DOHH2 (cell line): ENCODE measurements at regions not wholly inside any gene's neighbourhood (a gene's known extent, or its start where the extent isn't known, plus 50 kb on each side); places are given as distances from the start of the nearest gene placed in this dataset.

ENCODE experiments used
- H3F3A ChIP-seq: fragments of 200-600 bp; sonication (generic), shearing (Covaris generic); 2 replicates; pipeline ENCODE4 v1.6.0; 2016; ENCODE audit warnings: antibody characterized with exemption, mild to moderate bottlenecking; ENCODE audit not compliant: control insufficient read depth, insufficient read depth
- H3K27ac ChIP-seq: fragments of 200-600 bp; sonication (generic); 2 replicates; pipeline ENCODE4 v1.5.1; 2014; ENCODE audit warnings: low read depth, mild to moderate bottlenecking, low read length, moderate library complexity
- H3K27me3 ChIP-seq: fragments of 200-600 bp; sonication (generic); 2 replicates; pipeline ENCODE4 v1.6.1; 2014; ENCODE audit warnings: mild to moderate bottlenecking, low read length, mixed read lengths; ENCODE audit not compliant: control insufficient read depth
- H3K36me3 ChIP-seq: fragments of 200-600 bp; sonication (generic); 2 replicates; pipeline ENCODE4 v1.6.1; 2014; ENCODE audit warnings: mild to moderate bottlenecking, low read length, moderate library complexity, mixed read lengths; ENCODE audit not compliant: control insufficient read depth
- H3K4me1 ChIP-seq: fragments of 200-600 bp; sonication (generic); 2 replicates; pipeline ENCODE4 v1.6.1; 2014; ENCODE audit warnings: mild to moderate bottlenecking, low read length, mixed read lengths; ENCODE audit not compliant: control insufficient read depth
- H3K4me2 ChIP-seq: fragments of 200-600 bp; sonication (generic); 2 replicates; pipeline ENCODE4 v1.6.0; 2014; ENCODE audit warnings: mild to moderate bottlenecking, low read length, moderate library complexity
- H3K4me3 ChIP-seq: fragments of 200-600 bp; sonication (generic); 2 replicates; pipeline ENCODE4 v1.5.1; 2014; ENCODE audit warnings: mild to moderate bottlenecking, low read length, mixed read lengths
- H3K79me2 ChIP-seq: fragments of 200-600 bp; sonication (generic); 2 replicates; pipeline ENCODE4 v1.6.1; 2014; ENCODE audit warnings: mild to moderate bottlenecking, low read length, mixed read lengths; ENCODE audit not compliant: control insufficient read depth
- H3K9me2 ChIP-seq: fragments of 200-600 bp; sonication (generic); replicated peaks from 2 replicates; pipeline ENCODE4 v1.6.1; 2014; ENCODE audit warnings: mild to moderate bottlenecking, low read length, mixed read lengths; ENCODE audit not compliant: control insufficient read depth
- H3K9me3 ChIP-seq: fragments of 200-600 bp; sonication (generic); 2 replicates; pipeline ENCODE4 v1.6.1; 2014; ENCODE audit warnings: antibody characterized with exemption, low read length, mixed read lengths; ENCODE audit not compliant: control insufficient read depth, insufficient read depth
- H4K20me1 ChIP-seq: fragments of 200-600 bp; sonication (generic); 2 replicates; pipeline ENCODE4 v1.6.0; 2014; ENCODE audit warnings: low read depth, mild to moderate bottlenecking, antibody characterized with exemption, low read length, moderate library complexity; ENCODE audit not compliant: control insufficient read depth, insufficient read depth
- EZH2phosphoT487 ChIP-seq: fragments of 200-600 bp; sonication (generic); IDR thresholded peaks from 2 replicates; pipeline ENCODE4 v1.6.1; 2017; ENCODE audit warnings: borderline replicate concordance, mild to moderate bottlenecking, antibody characterized with exemption, low read length, moderate library complexity, mixed read lengths
- TF ChIP-seq, protein P1 (sequence below): fragments of 200-600 bp; sonication (generic); IDR thresholded peaks from one replicate; pipeline ENCODE4 v1.5.1; 2014; ENCODE audit warnings: antibody characterized with exemption, mild to moderate bottlenecking, low read depth, low read length; ENCODE audit not compliant: poor library complexity, severe bottlenecking

DNA sequence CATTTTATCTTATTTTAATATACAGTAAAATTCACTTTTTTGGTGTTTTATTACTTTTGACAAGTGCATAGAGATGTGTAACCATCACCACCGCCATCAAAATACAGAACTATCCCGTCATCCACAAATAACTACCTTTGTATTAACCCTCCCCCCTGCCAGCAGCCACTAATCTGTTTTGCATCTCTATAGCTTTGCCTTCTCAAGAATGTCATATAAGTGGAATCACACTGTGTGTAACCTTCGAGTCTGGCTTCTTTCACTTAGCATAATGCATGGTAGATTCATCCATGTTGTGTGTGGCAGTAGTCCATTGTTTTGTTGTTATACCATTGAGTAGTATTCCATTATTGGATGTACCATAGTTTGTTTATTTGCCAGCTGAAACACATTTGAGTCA is 98.8 kb downstream of the BOD1 start:
- Histone ChIP-seq H3K36me3 (no peaks in the 10 kb centered on the region), H3K27ac (no peak overlapping the region), H3K4me3 (no peak overlapping the region), H3K79me2 (no peaks in the 10 kb centered on the region), H3K9me2 (no peaks in the 10 kb centered on the region), H4K20me1 (no peaks in the 10 kb centered on the region), H3F3A (no peaks in the 10 kb centered on the region), H3K9me3 (no peaks in the 10 kb centered on the region), H3K27me3 (peaks cover under 1% of the 10 kb centered on the region; the same call in 1 of the 2 replicates), H3K4me2 (no peak overlapping the region), H3K4me1 (no peaks in the 10 kb centered on the region)
- TF ChIP-seq, protein P1, sequence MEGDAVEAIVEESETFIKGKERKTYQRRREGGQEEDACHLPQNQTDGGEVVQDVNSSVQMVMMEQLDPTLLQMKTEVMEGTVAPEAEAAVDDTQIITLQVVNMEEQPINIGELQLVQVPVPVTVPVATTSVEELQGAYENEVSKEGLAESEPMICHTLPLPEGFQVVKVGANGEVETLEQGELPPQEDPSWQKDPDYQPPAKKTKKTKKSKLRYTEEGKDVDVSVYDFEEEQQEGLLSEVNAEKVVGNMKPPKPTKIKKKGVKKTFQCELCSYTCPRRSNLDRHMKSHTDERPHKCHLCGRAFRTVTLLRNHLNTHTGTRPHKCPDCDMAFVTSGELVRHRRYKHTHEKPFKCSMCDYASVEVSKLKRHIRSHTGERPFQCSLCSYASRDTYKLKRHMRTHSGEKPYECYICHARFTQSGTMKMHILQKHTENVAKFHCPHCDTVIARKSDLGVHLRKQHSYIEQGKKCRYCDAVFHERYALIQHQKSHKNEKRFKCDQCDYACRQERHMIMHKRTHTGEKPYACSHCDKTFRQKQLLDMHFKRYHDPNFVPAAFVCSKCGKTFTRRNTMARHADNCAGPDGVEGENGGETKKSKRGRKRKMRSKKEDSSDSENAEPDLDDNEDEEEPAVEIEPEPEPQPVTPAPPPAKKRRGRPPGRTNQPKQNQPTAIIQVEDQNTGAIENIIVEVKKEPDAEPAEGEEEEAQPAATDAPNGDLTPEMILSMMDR, result no peak
- TF ChIP-seq EZH2phosphoT487, result no peak

DNA sequence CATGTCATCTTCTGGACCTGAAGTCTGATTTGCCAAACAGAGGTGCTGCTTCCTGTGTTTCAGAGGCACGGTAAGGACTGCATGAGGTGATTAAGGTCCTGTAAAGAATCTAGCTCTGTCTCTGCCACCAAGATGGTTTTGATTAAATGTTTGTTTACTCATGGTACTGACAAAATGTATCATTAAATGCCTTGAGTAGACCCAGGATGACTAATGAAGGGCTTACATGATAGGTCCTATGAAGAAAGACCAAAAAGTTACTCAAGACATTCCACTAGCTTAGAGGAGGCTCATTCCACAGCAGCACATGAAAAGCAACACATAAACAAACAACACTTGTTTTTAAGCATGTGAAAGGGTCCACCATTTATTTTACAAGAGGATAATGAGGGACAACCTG is 100.9 kb downstream of the BOD1 start:
- Histone ChIP-seq H3K36me3 (no peaks in the 10 kb centered on the region), H3K4me1 (no peaks in the 10 kb centered on the region), H3K79me2 (no peaks in the 10 kb centered on the region), H3K27ac (no peak overlapping the region), H3K9me2 (no peaks in the 10 kb centered on the region), H3K9me3 (no peaks in the 10 kb centered on the region), H3K4me2 (no peak overlapping the region), H3K27me3 (peaks cover 4% of the 10 kb centered on the region; the same call in 1 of the 2 replicates), H3F3A (no peaks in the 10 kb centered on the region), H3K4me3 (no peak overlapping the region), H4K20me1 (no peaks in the 10 kb centered on the region)
- TF ChIP-seq, protein P1, result no peak
- TF ChIP-seq EZH2phosphoT487, result no peak

DNA sequence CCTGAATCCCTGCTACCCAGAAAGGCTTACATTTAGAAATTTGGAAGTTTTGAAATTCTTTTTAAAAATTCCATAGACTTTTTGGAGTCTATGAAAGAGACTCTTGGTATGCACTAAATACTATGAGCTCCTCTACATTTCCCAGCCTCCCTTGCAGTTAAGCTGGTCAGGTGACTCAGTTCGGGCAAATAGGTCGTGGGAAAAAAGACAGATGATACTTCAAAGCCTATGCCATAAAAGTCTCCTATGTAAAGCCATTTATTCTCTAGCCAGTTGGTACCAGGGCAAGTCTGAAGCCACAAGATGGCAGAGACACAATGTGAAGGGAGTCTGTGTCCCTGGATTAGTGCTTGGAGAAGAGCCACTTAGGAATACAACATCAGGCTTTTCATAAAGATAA is 101.8 kb downstream of the BOD1 start:
- Histone ChIP-seq H3F3A (no peaks in the 10 kb centered on the region), H4K20me1 (no peaks in the 10 kb centered on the region), H3K79me2 (no peaks in the 10 kb centered on the region), H3K4me2 (no peak overlapping the region), H3K36me3 (no peaks in the 10 kb centered on the region), H3K27me3 (peaks cover 4% of the 10 kb centered on the region; the same call in 1 of the 2 replicates), H3K4me1 (no peaks in the 10 kb centered on the region), H3K9me3 (no peaks in the 10 kb centered on the region), H3K27ac (no peak overlapping the region), H3K4me3 (no peak overlapping the region), H3K9me2 (no peaks in the 10 kb centered on the region)
- no peak for TF ChIP-seq EZH2phosphoT487
- TF ChIP-seq, protein P1, result no peak
